ENCODE measurements at regions not wholly inside any gene's neighbourhood (a gene's known extent, or its start where the extent isn't known, plus 50 kb on each side); places are given as distances from the start of the nearest gene placed in this dataset.
"Not testable (repeated sequence)": the region's sequence is repeated elsewhere in the genome, so short reads cannot be mapped to it uniquely, and the experiment has no call there.

GRCh38 chr12:24517000-24517399 lies 431.9 kb downstream of the BCAT1 start:
- no peak for DNase-seq (ENCODE audit: low read depth in 2 of 2)

- no peak for DNase-seq (ENCODE audit: low read depth in 2 of 2)
Measured at GRCh38 chr12:24510581-24511125, 438.2 kb downstream of the BCAT1 start.

- DNase-seq (ENCODE audit: low read depth in 2 of 2) = no peak
Measured at GRCh38 chr12:24507827-24508226, 441.1 kb downstream of the BCAT1 start.

- no peak for DNase-seq (ENCODE audit: low read depth in 2 of 2)
Measured at GRCh38 chr12:24505366-24506015, 443.4 kb downstream of the BCAT1 start.

GRCh38 chr12:24503477-24503876 lies 445.4 kb downstream of the BCAT1 start:
- not testable (repeated sequence) for DNase-seq (ENCODE audit: low read depth in 2 of 2)

GRCh38 chr12:24500831-24501230 lies 448.1 kb downstream of the BCAT1 start:
- DNase-seq (ENCODE audit: low read depth in 2 of 2) = no peak

- DNase-seq (ENCODE audit: low read depth in 2 of 2) = no peak
Measured at GRCh38 chr12:24500421-24500820, 448.5 kb downstream of the BCAT1 start.

- no peak for DNase-seq (ENCODE audit: low read depth in 2 of 2)
Measured at GRCh38 chr12:24499151-24500146, 449.5 kb downstream of the BCAT1 start.

- no peak for DNase-seq (ENCODE audit: low read depth in 2 of 2)
Measured at GRCh38 chr12:24496755-24497154, 452.1 kb downstream of the BCAT1 start.

- no peak for DNase-seq (ENCODE audit: low read depth in 2 of 2)
Measured at GRCh38 chr12:24494401-24494800, 454.5 kb downstream of the BCAT1 start.

GRCh38 chr12:24491968-24492367 lies 456.9 kb downstream of the BCAT1 start:
- no peak for DNase-seq (ENCODE audit: low read depth in 2 of 2)

GRCh38 chr12:24489939-24490338 lies 459.0 kb downstream of the BCAT1 start:
- DNase-seq (ENCODE audit: low read depth in 2 of 2) = no peak

- no peak for DNase-seq (ENCODE audit: low read depth in 2 of 2)
Measured at GRCh38 chr12:24488906-24489619, 459.8 kb downstream of the BCAT1 start.

- DNase-seq (ENCODE audit: low read depth in 2 of 2) = no peak
Measured at GRCh38 chr12:24488091-24488596, 460.8 kb downstream of the BCAT1 start.

GRCh38 chr12:24487606-24488005 lies 461.3 kb downstream of the BCAT1 start:
- DNase-seq (ENCODE audit: low read depth in 2 of 2) = no peak

- DNase-seq (ENCODE audit: low read depth in 2 of 2) = no peak
Measured at GRCh38 chr12:24483732-24484131, 465.2 kb downstream of the BCAT1 start.

GRCh38 chr12:24482882-24483604 lies 465.9 kb downstream of the BCAT1 start:
- no peak for DNase-seq (ENCODE audit: low read depth in 2 of 2)

- DNase-seq (ENCODE audit: low read depth in 2 of 2) = no peak
Measured at GRCh38 chr12:24482044-24482443, 466.9 kb downstream of the BCAT1 start.

- DNase-seq (ENCODE audit: low read depth in 2 of 2) = no peak
Measured at GRCh38 chr12:24480766-24481449, 468.0 kb downstream of the BCAT1 start.

- DNase-seq (ENCODE audit: low read depth in 2 of 2) = no peak
Measured at GRCh38 chr12:24479131-24479530, 469.8 kb downstream of the BCAT1 start.
